Right lobe of liver (tissue), 6 donors: ENCODE measurements at regions not wholly inside any gene's neighbourhood (a gene's known extent, or its start where the extent isn't known, plus 50 kb on each side); places are given as distances from the start of the nearest gene placed in this dataset.
A peak's percentile ranks its signal among the peaks of the same experiment; 100 is the strongest.
"Not testable (repeated sequence)": the region's sequence is repeated elsewhere in the genome, so short reads cannot be mapped to it uniquely, and the experiment has no call there.

Experiments
- ATAC-seq, 4 donors: fragments of 200-7000 bp; cut with Tn5 transposase; one replicate each; pipeline ENCODE4 v1.9.1; 2020; ENCODE audit warnings: mild to moderate bottlenecking in 4 of 4, moderate library complexity in 4 of 4
- DNase-seq, 3 donors: peaks; one replicate each; pipeline ENCODE4 v3.0.0-alpha.2; 2020
- H3K27ac ChIP-seq, 3 donors: fragments of 200-600 bp; one replicate each; pipeline ENCODE4 v1.8.0; 2022
- H3K27me3 ChIP-seq, 2 donors: fragments of 200-600 bp; one replicate each; pipeline ENCODE4 v1.8.0; 2022
- H3K36me3 ChIP-seq, 4 donors: fragments of 200-600 bp; sonication (generic) in 1 of 4; one replicate each; pipeline versions ENCODE4 v1.5.1 to v1.8.0; 2017 to 2022; ENCODE audit warnings: control low read depth in 1 of 4
- H3K4me1 ChIP-seq, 4 donors: fragments of 200-600 bp; sonication (generic) in 1 of 4; one replicate each; pipeline versions ENCODE4 v1.5.1 to v1.8.0; 2017 to 2022; ENCODE audit warnings: control low read depth in 1 of 4
- H3K4me3 ChIP-seq, 3 donors: fragments of 200-600 bp; one replicate each; pipeline ENCODE4 v1.8.0; 2022
- H3K9me3 ChIP-seq, 4 donors: fragments of 200-600 bp; sonication (generic) in 1 of 4; one replicate each; pipeline versions ENCODE4 v1.5.1 to v1.8.0; 2017 to 2022; ENCODE audit warnings: control low read depth in 1 of 4
- CTCF ChIP-seq, 4 donors: fragments of 200-600 bp in 3 of 4; fragments of 450-650 bp in 1 of 4; IDR thresholded peaks; one replicate each; pipeline versions ENCODE4 v1.5.1 to v1.8.0; 2016 to 2022; ENCODE audit warnings: antibody characterized with exemption in 4 of 4, mild to moderate bottlenecking in 2 of 4
- POLR2A ChIP-seq: fragments of 450-650 bp; IDR thresholded peaks from one replicate; pipeline ENCODE4 v1.6.1; 2017; ENCODE audit warnings: antibody characterized with exemption, mild to moderate bottlenecking
- WGBS: methylation state at CpG from one replicate; pipeline ENCODE4 v1.1.6; 2018; ENCODE audit warnings: low coverage, low lambda C conversion rate; ENCODE audit not compliant: insufficient coverage; ENCODE audit errors: missing lambda C conversion rate; 5-methylcytosine and 5-hydroxymethylcytosine counted together
- intact Hi-C, 2 donors: fragments of 100-400 bp; cut with DNase I; formaldehyde crosslinking; loops; one replicate each; pipeline versions ENCODE4 v1.11.2 to v1.14.1; 2022
- donor health status: DM: no; HTN: yes; CAD: no.
- donor health status: DM: no; HTN: no; CAD: no.
- donor health status: DM: no; HTN: no; CAD: no.
- donor health status: DM: no; HTN: yes; CAD: no.
- donor health status: DM: no; HTN: yes; CAD: no.

DNA sequence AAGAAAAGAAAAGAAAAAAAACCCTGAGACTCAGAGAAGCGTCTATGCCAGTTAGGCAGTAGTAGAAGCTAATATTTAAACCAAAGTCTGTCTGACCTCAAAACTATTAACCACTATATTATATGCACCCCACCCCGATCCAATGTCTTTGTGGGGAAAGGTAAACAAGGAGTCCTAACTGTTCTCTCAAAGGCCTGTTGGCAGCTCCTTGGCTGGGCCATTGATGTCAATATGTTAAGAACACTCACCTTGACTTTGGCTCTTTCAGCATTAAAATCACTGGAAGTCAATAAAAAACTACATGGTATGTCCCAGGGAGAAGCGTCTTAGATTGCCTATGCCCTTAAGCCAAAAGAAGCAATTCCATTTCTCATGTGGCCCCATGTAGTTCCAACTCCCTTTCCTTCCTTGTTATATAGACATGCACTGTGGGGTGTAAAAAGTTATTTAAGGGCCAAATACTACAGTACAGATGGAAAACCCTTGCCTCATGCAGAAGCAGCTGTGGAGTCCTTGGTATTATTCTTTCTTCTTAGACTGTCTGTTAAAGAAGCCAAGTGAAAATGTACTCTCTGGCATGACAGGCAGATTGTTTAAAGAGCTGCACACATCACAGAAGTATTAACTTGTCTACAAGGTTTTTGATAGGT is 308.6 kb upstream of the RPS23 start:
- WGBS: 13% methylated on average over 3 of the region's 3 CpGs
- Histone ChIP-seq H3K4me1 (peaks cover 0 to 24% (median 6%) of the 10 kb centered on the region in 4 donors), H3K27me3 (no peaks in the 10 kb centered on the region), H3K27ac (peak overlapping the region in 1 of 3 donors; percentile 45), H3K4me3 (no peak overlapping the region), H3K36me3 (no peaks in the 10 kb centered on the region), H3K9me3 (no peaks in the 10 kb centered on the region)
- ATAC-seq (peak; percentile 19 to 57 (median 38)), DNase-seq (peak in 1 of 3 donors; percentile 55)
- intact Hi-C loops: no loop called here
- TF ChIP-seq CTCF (IDR thresholded peaks at IDR 0.05) (no peak), POLR2A (no peak)

GRCh38 chr5:82586181-82586580 is 308.0 kb upstream of the RPS23 start:
- Histone ChIP-seq H3K27me3 (no peaks in the 10 kb centered on the region), H3K9me3 (no peaks in the 10 kb centered on the region), H3K4me1 (peaks cover 0 to 24% (median 6%) of the 10 kb centered on the region in 4 donors), H3K36me3 (no peaks in the 10 kb centered on the region), H3K4me3 (no peak overlapping the region), H3K27ac (peak overlapping the region in 2 of 3 donors; percentile 14 to 45)
- 54% methylated on average over 2 of the region's 2 CpGs for WGBS
- intact Hi-C loops: no loop called here
- peak in 2 of 4 donors; percentile 10 to 21 for ATAC-seq
- TF ChIP-seq POLR2A (no peak), CTCF (IDR thresholded peaks at IDR 0.05) (no peak)
- no peak for DNase-seq

GRCh38 chr5:82584631-82585030 is 306.5 kb upstream of the RPS23 start:
- DNase-seq: peak; percentile 38 to 95 (median 87)
- intact Hi-C loops: no loop called here
- Histone ChIP-seq H3K9me3 (no peaks in the 10 kb centered on the region), H3K36me3 (no peaks in the 10 kb centered on the region), H3K4me1 (peaks cover 0 to 24% (median 6%) of the 10 kb centered on the region in 4 donors), H3K4me3 (no peak overlapping the region), H3K27me3 (no peaks in the 10 kb centered on the region), H3K27ac (peak overlapping the region in 1 of 3 donors; percentile 30)
- TF ChIP-seq CTCF (IDR thresholded peaks at IDR 0.05): no peak
- TF ChIP-seq POLR2A: no peak
- WGBS: 80% methylated on average over 1 of the region's 4 CpGs
- peak; percentile 89 to 97 (median 96) for ATAC-seq

GRCh38 chr5:82583331-82583730 is 305.2 kb upstream of the RPS23 start:
- H3K27ac ChIP-seq, H3K36me3 ChIP-seq, intact Hi-C loops, H3K4me3 ChIP-seq, H3K9me3 ChIP-seq, H3K27me3 ChIP-seq, DNase-seq, ATAC-seq: not testable (repeated sequence)
- WGBS: 100% methylated on average over 1 of the region's 6 CpGs
- H3K4me1 ChIP-seq: peaks cover 0 to 24% (median 6%) of the 10 kb centered on the region in 4 donors

GRCh38 chr5:82564963-82565362 is 286.8 kb upstream of the RPS23 start:
- no peaks in the 10 kb centered on the region for H3K36me3 ChIP-seq
- DNase-seq: no peak
- no peak for ATAC-seq
- 67% methylated on average over 1 of the region's 1 CpG for WGBS
- no peaks in the 10 kb centered on the region for H3K9me3 ChIP-seq
- TF ChIP-seq CTCF (IDR thresholded peaks at IDR 0.05) (no peak), POLR2A (no peak)
- no peak overlapping the region for H3K4me3 ChIP-seq
- no peak overlapping the region for H3K27ac ChIP-seq
- peaks cover 0 to 12% (median 3%) of the 10 kb centered on the region in 4 donors for H3K4me1 ChIP-seq
- no peaks in the 10 kb centered on the region for H3K27me3 ChIP-seq
- intact Hi-C loops: no loop called here
